ENCODE measurements at regions not wholly inside any gene's neighbourhood (a gene's known extent, or its start where the extent isn't known, plus 50 kb on each side); places are given as distances from the start of the nearest gene placed in this dataset.

DNA sequence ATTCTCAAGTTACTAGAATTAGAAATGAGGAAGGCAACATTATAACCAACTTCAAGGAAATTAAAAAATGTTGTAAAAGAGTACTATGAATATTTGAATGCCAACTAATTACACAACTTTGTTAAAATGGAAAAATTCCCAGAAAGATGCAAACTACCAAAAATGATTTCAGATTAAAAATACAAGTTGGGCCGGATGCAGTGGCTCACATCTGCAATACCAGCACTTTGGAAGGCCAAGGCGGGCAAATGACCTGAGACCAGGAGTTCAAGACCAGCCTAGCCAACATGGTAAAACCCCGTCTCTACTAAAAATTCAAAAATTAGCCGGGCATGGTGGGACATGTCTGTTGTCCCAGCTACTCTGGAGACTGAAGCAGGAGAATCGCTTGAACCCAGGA, 874.2 kb upstream of the GJE1 start:
- TF ChIP-seq, protein P1, sequence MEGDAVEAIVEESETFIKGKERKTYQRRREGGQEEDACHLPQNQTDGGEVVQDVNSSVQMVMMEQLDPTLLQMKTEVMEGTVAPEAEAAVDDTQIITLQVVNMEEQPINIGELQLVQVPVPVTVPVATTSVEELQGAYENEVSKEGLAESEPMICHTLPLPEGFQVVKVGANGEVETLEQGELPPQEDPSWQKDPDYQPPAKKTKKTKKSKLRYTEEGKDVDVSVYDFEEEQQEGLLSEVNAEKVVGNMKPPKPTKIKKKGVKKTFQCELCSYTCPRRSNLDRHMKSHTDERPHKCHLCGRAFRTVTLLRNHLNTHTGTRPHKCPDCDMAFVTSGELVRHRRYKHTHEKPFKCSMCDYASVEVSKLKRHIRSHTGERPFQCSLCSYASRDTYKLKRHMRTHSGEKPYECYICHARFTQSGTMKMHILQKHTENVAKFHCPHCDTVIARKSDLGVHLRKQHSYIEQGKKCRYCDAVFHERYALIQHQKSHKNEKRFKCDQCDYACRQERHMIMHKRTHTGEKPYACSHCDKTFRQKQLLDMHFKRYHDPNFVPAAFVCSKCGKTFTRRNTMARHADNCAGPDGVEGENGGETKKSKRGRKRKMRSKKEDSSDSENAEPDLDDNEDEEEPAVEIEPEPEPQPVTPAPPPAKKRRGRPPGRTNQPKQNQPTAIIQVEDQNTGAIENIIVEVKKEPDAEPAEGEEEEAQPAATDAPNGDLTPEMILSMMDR (conservative IDR thresholded peaks at IDR 0.05; ENCODE audit: low read depth, low read length) = no peak
- no peak for DNase-seq (ENCODE audit: low read depth)
- no peak overlapping the region for H3K4me3 ChIP-seq (ENCODE audit: low read length)

DNA sequence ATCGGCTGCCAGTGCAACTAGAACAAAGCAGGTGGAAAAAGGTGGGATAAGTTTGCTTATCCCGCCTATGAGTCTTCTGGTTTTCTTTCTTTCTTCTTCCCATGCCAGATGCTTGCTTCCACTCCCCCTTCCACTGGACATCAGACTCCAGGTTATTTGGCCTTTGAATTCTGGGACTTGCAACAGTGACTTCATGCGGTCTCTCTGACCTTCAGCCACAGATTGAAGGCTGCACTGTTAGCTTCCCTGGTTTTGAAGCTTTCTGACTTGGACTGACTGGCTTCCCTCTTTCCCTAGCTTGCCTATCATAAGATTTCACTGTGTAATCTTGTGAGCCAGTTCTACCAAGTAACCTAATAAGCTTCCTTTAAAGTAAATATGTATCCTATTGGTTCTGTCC, 878.4 kb upstream of the GJE1 start:
- TF ChIP-seq, protein P1 (conservative IDR thresholded peaks at IDR 0.05; ENCODE audit: low read depth, low read length) = no peak

DNA sequence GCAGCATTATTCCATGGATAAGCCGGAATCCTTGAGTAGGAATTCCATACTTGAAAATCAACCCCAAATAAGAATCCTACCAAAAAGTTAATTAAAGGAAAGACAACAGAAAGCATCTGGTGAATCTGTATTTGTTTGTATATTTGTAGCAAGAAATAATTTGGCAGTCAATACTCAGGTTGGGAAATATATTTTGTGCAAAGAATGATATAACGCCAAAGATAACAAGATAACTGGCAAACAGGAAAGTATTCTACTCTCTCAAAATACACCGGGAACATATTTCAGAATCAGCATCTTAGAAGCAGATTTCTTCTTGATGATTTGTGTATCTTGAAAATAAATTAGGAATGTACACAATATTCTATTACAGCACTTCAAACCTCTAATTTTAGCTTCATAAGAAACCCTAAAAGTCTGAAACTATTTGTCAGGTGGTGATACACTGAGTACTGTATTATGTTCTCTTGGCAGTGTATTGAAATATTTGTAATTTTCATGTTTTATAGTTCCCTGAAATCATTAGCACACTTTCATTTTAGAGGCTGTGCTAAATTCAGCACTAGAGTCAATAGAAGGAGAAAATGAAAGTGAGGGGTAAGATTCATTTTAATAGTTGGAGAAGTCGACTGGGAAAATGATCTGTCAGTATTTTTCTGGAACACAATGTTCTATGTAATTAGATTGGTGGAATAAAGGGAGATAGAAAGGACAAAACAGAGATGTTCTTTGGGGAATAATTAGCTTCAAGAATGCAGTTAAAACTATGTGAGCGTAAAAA, 879.7 kb upstream of the GJE1 start:
- no peak overlapping the region for H3K4me3 ChIP-seq (ENCODE audit: low read length)
- DNase-seq (ENCODE audit: low read depth) = no peak
- TF ChIP-seq, protein P1 (conservative IDR thresholded peaks at IDR 0.05; ENCODE audit: low read depth, low read length) = no peak

More for the DNA sequence above, 878.4 kb upstream of the GJE1 start:
- no peak overlapping the region for H3K4me3 ChIP-seq (ENCODE audit: low read length)
- DNase-seq (ENCODE audit: low read depth) = no peak

- no peak overlapping the region for H3K4me3 ChIP-seq (ENCODE audit: low read length)
- TF ChIP-seq, protein P1 (conservative IDR thresholded peaks at IDR 0.05; ENCODE audit: low read depth, low read length) = no peak
- DNase-seq (ENCODE audit: low read depth) = no peak
These were observed 881.4 kb upstream of the GJE1 start for GRCh38 chr6:141251286-141251685.

DNA sequence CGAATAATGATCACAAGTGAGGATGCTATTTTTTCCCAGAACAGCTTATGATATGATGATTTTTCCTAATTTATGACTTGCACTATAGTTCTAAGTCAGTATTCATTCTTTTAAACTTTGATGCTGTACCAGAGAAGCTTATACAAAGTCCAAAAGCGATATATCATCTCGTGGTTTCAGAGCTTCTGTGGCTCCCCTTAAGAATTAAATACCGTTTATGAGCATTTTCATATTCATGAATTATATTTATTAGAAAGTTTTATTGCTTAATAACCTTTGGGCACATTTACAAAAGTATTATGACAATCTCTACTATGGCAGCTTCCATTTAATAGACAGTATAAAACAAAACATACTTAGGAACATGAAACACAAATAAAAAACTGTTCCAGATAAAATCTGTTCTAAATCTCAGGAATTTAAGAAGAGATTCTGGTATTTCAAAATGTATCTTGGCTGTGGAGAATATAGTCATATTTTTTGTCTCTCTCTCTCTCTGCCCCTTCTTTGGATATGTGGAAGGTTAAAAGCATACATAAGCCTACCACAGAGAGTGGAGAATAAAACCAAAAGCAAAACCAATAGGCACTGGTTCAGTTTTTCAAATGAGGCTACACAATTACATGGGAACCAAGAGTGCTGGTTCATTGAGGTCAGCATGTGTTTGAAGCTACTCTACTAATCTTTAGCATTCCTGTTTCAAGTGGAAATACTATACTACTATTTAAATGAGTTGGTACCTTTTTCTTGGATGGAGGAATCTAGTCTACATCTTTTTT, 884.5 kb upstream of the GJE1 start:
- no peak for DNase-seq (ENCODE audit: low read depth)
- no peak overlapping the region for H3K4me3 ChIP-seq (ENCODE audit: low read length)
- TF ChIP-seq, protein P1 (conservative IDR thresholded peaks at IDR 0.05; ENCODE audit: low read depth, low read length) = no peak

GRCh38 chr6:141244366-141244765, 888.4 kb upstream of the GJE1 start:
- H3K4me3 ChIP-seq (ENCODE audit: low read length) = no peak overlapping the region
- no peak for DNase-seq (ENCODE audit: low read depth)
- TF ChIP-seq, protein P1 (conservative IDR thresholded peaks at IDR 0.05; ENCODE audit: low read depth, low read length) = no peak
